ENCODE measurements at regions not wholly inside any gene's neighbourhood (a gene's known extent, or its start where the extent isn't known, plus 50 kb on each side); places are given as distances from the start of the nearest gene placed in this dataset.

- TF ChIP-seq CTCF (IDR thresholded peaks at IDR 0.05; ENCODE audit: low read depth, low read length) (no peak), EZH2phosphoT487 (IDR thresholded peaks at IDR 0.05; ENCODE audit: low read depth) (no peak)
Measured at GRCh38 chr15:96422125-96422524, 91.6 kb downstream of the NR2F2 start.

Measured in OCI-LY3 (cell line).